Keratinocyte (primary cell): ENCODE measurements at regions not wholly inside any gene's neighbourhood (a gene's known extent, or its start where the extent isn't known, plus 50 kb on each side); places are given as distances from the start of the nearest gene placed in this dataset.

ENCODE experiments used
- DNase-seq: peaks from one replicate; pipeline ENCODE4 v3.0.0-alpha.2; 2011; ENCODE audit warnings: low read depth, missing footprints, low spot score
- FAIRE-seq: peaks from 2 replicates; lab custom pipeline; 2011; peaks lifted over from hg19 to GRCh38; lab: Jason Lieb, UNC
- H2AFZ ChIP-seq: 2 replicates; pipeline ENCODE4 v1.6.0; 2012; ENCODE audit warnings: low read length, control low read depth, inconsistent platforms; ENCODE audit not compliant: control insufficient read depth
- H3K27ac ChIP-seq: 2 replicates; pipeline ENCODE4 v1.5.1; 2011; ENCODE audit warnings: low read length; ENCODE audit not compliant: control insufficient read depth, insufficient read depth
- H3K27me3 ChIP-seq: 3 replicates; pipeline ENCODE4 v1.6.0; 2011; ENCODE audit warnings: low read length; ENCODE audit not compliant: control insufficient read depth, insufficient read depth; ENCODE audit errors: extremely low read depth
- H3K36me3 ChIP-seq, 2 experiments: 2 replicates in 1 of 2; 3 replicates in 1 of 2; pipeline ENCODE4 v1.5.1; 2011; ENCODE audit warnings: low read length in 2 of 2, mild to moderate bottlenecking in 1 of 2; ENCODE audit not compliant: control insufficient read depth in 2 of 2, insufficient read depth in 2 of 2; ENCODE audit errors: extremely low read depth in 1 of 2
- H3K4me1 ChIP-seq: 3 replicates; pipeline ENCODE4 v1.5.1; 2011; ENCODE audit warnings: low read length; ENCODE audit not compliant: control insufficient read depth, insufficient read depth; ENCODE audit errors: extremely low read depth
- H3K4me2 ChIP-seq: 3 replicates; pipeline ENCODE4 v1.6.0; 2011; ENCODE audit warnings: low read depth, low read length; ENCODE audit not compliant: control insufficient read depth, insufficient read depth; ENCODE audit errors: extremely low read depth
- H3K4me3 ChIP-seq, 3 experiments: fragments of 200-600 bp in 1 of 3; sonication (generic) in 1 of 3; 2 replicates in 2 of 3; 3 replicates in 1 of 3; pipeline ENCODE4 v1.5.1; 2011 to 2016; ENCODE audit warnings: low read length in 3 of 3, mild to moderate bottlenecking in 3 of 3, control low read depth in 2 of 3, inconsistent platforms in 1 of 3, low read depth in 1 of 3, mixed read lengths in 1 of 3, mixed run types in 1 of 3, moderate library complexity in 1 of 3; ENCODE audit not compliant: control insufficient read depth in 2 of 3, insufficient read depth in 2 of 3; ENCODE audit errors: extremely low read depth in 1 of 3
- H3K79me2 ChIP-seq: 2 replicates; pipeline ENCODE4 v1.6.0; 2012; ENCODE audit warnings: low read length; ENCODE audit not compliant: control insufficient read depth, insufficient read depth
- H3K9ac ChIP-seq: 3 replicates; pipeline ENCODE4 v1.6.0; 2011; ENCODE audit warnings: low read length; ENCODE audit not compliant: control insufficient read depth, insufficient read depth; ENCODE audit errors: extremely low read depth
- H3K9me1 ChIP-seq: 3 replicates; pipeline ENCODE4 v1.6.0; 2011; ENCODE audit warnings: low read length; ENCODE audit not compliant: control insufficient read depth, insufficient read depth; ENCODE audit errors: extremely low read depth
- H3K9me3 ChIP-seq: 2 replicates; pipeline ENCODE4 v1.5.1; 2012; ENCODE audit warnings: low read depth, low read length; ENCODE audit not compliant: control insufficient read depth
- H4K20me1 ChIP-seq: 3 replicates; pipeline ENCODE4 v1.6.0; 2011; ENCODE audit warnings: low read length; ENCODE audit not compliant: control insufficient read depth, insufficient read depth; ENCODE audit errors: extremely low read depth
- EZH2 ChIP-seq: IDR thresholded peaks from one replicate; pipeline ENCODE4 v1.6.1; 2012; ENCODE audit warnings: inconsistent platforms, mild to moderate bottlenecking, low read length, moderate library complexity
- dilution Hi-C: fragments of 300-500 bp; cut with MboI; formaldehyde crosslinking; loops from one replicate; pipeline ENCODE4 v1.7.0; 2020; ENCODE audit warnings: low sequenced_read_pairs; ENCODE audit not compliant: extremely low pct_ligation_motif_present
- TF ChIP-seq, protein P1 (sequence below), 3 experiments: IDR thresholded peaks in 1 of 3; conservative IDR thresholded peaks in 1 of 3; optimal IDR thresholded peaks in 1 of 3; 2 replicates in 2 of 3; 3 replicates in 1 of 3; pipeline versions ENCODE3 to v1.5.1; 2011; ENCODE audit warnings: low read length in 3 of 3, mild to moderate bottlenecking in 3 of 3, moderate library complexity in 2 of 3, control low read depth in 1 of 3, inconsistent platforms in 1 of 3; ENCODE audit not compliant: insufficient read depth in 2 of 3; ENCODE audit errors: extremely low read depth in 1 of 3

DNA sequence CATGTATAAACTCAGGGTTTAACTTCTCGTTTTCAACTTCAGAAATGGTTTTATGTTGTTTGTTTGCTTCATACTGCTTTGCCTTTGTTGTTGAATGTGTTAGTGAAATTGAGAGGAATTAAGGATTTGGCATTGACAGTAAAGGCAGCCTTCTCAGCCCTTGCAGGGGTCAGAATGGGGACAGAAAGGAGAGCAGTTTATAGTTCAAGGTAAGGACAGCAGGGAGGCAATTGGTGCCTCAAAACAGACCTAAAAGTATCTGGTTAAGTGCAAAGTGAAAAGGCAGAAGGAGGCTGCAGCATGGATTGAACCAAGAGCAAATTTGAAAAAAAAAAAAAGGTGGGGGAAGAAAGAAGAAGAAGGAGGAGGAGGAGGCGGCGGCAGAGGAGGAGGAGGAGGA lies 835.0 kb upstream of the ADGRL3 start:
- dilution Hi-C loops = no loop called here
- TF ChIP-seq EZH2 = no peak
- TF ChIP-seq, protein P1, sequence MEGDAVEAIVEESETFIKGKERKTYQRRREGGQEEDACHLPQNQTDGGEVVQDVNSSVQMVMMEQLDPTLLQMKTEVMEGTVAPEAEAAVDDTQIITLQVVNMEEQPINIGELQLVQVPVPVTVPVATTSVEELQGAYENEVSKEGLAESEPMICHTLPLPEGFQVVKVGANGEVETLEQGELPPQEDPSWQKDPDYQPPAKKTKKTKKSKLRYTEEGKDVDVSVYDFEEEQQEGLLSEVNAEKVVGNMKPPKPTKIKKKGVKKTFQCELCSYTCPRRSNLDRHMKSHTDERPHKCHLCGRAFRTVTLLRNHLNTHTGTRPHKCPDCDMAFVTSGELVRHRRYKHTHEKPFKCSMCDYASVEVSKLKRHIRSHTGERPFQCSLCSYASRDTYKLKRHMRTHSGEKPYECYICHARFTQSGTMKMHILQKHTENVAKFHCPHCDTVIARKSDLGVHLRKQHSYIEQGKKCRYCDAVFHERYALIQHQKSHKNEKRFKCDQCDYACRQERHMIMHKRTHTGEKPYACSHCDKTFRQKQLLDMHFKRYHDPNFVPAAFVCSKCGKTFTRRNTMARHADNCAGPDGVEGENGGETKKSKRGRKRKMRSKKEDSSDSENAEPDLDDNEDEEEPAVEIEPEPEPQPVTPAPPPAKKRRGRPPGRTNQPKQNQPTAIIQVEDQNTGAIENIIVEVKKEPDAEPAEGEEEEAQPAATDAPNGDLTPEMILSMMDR (optimal IDR thresholded peaks at IDR 0.05 in 1 of 3, IDR thresholded peaks at IDR 0.05 in 1 of 3, conservative IDR thresholded peaks at IDR 0.05 in 1 of 3; ENCODE audit: extremely low read depth in 1 of 3, insufficient read depth in 2 of 3, low read length in 3 of 3) = no peak
- no peaks in the 10 kb centered on the region for H3K27me3 ChIP-seq
- H2AFZ ChIP-seq = no peak overlapping the region
- H3K4me1 ChIP-seq = no peaks in the 10 kb centered on the region
- H3K27ac ChIP-seq = no peak overlapping the region
- H3K79me2 ChIP-seq = no peaks in the 10 kb centered on the region
- DNase-seq (no peak), FAIRE-seq (no peak)
- no peaks in the 10 kb centered on the region for H3K36me3 ChIP-seq
- no peak overlapping the region for H3K4me3 ChIP-seq
- H3K9me1 ChIP-seq = no peaks in the 10 kb centered on the region
- no peaks in the 10 kb centered on the region for H4K20me1 ChIP-seq
- H3K9me3 ChIP-seq = no peaks in the 10 kb centered on the region
- H3K9ac ChIP-seq = no peak overlapping the region
- no peak overlapping the region for H3K4me2 ChIP-seq

GRCh38 chr4:60366661-60367060 lies 833.5 kb upstream of the ADGRL3 start:
- FAIRE-seq = no peak

More at GRCh38 chr4:60366661-60367060, 833.5 kb upstream of the ADGRL3 start:
- Histone ChIP-seq H3K9me1 (no peaks in the 10 kb centered on the region), H3K9me3 (no peaks in the 10 kb centered on the region), H3K4me1 (no peaks in the 10 kb centered on the region), H3K36me3 (no peaks in the 10 kb centered on the region), H3K4me2 (no peak overlapping the region), H3K9ac (no peak overlapping the region), H2AFZ (no peak overlapping the region), H3K27ac (no peak overlapping the region), H3K4me3 (no peak overlapping the region), H3K79me2 (no peaks in the 10 kb centered on the region), H3K27me3 (no peaks in the 10 kb centered on the region), H4K20me1 (no peaks in the 10 kb centered on the region)
- dilution Hi-C loops = no loop called here
- DNase-seq = no peak
- no peak for TF ChIP-seq EZH2
- TF ChIP-seq, protein P1 (optimal IDR thresholded peaks at IDR 0.05 in 1 of 3, IDR thresholded peaks at IDR 0.05 in 1 of 3, conservative IDR thresholded peaks at IDR 0.05 in 1 of 3; ENCODE audit: extremely low read depth in 1 of 3, insufficient read depth in 2 of 3, low read length in 3 of 3) = no peak
